ENCODE measurements at regions not wholly inside any gene's neighbourhood (a gene's known extent, or its start where the extent isn't known, plus 50 kb on each side); places are given as distances from the start of the nearest gene placed in this dataset.

GRCh38 chr13:33510350-33510970 is 224.9 kb upstream of the STARD13 start:
- Histone ChIP-seq H3K9me3 (ENCODE audit: control insufficient read depth, insufficient read depth, low read length) (peaks cover 2% of the 10 kb centered on the region; the same call in 1 of the 2 replicates), H3K79me1 (ENCODE audit: low read depth in 1 of 2, low read length in 2 of 2) (no peaks in the 10 kb centered on the region), H3K9ac (ENCODE audit: low read depth, low read length) (no peak overlapping the region), H3K27me3 (ENCODE audit: control insufficient read depth, insufficient read depth, low read length) (no peaks in the 10 kb centered on the region), H3K18ac (ENCODE audit: low read depth, low read length) (no peak overlapping the region), H2BK15ac (ENCODE audit: low read depth, low read length) (no peak overlapping the region), H3K23ac (ENCODE audit: low read depth, low read length) (no peak overlapping the region), H3K4me3 (ENCODE audit: insufficient read depth, low read depth, low read length) (no peak overlapping the region), H2BK120ac (ENCODE audit: low read depth, low read length) (no peak overlapping the region; the same call in 1 of the 2 replicates), H2BK20ac (ENCODE audit: low read depth, low read length) (no peak overlapping the region), H3K36me3 (ENCODE audit: control insufficient read depth, insufficient read depth, low read length) (no peaks in the 10 kb centered on the region), H4K5ac (ENCODE audit: low read depth, low read length) (no peak overlapping the region), H3K56ac (ENCODE audit: extremely low read depth, insufficient read depth, low read length) (no peak overlapping the region), H3K27ac (ENCODE audit: insufficient read depth, low read length) (no peak overlapping the region), H3K4ac (ENCODE audit: low read depth, low read length) (no peak overlapping the region), H3K9me1 (ENCODE audit: insufficient read depth, low read length) (no peaks in the 10 kb centered on the region), H4K91ac (ENCODE audit: insufficient read depth, low read depth, low read length) (no peak overlapping the region), H2AK5ac (ENCODE audit: low read depth, low read length) (no peak overlapping the region), H4K20me1 (ENCODE audit: insufficient read depth, low read length) (no peaks in the 10 kb centered on the region), H2BK5ac (ENCODE audit: low read depth, low read length, poor library complexity, severe bottlenecking) (no peak overlapping the region), H4K8ac (ENCODE audit: low read depth in 2 of 2, low read length in 2 of 2) (no peak overlapping the region), H2AFZ (replicated peaks; ENCODE audit: low read length, poor library complexity) (no peak overlapping the region), H3K4me1 (ENCODE audit: control insufficient read depth, insufficient read depth, low read length) (peaks cover 7% of the 10 kb centered on the region), H3K4me2 (ENCODE audit: low read depth, low read length) (no peak overlapping the region), H3K14ac (replicated peaks; ENCODE audit: low read depth, low read length) (no peak overlapping the region), H2AK9ac (replicated peaks; ENCODE audit: low read depth, low read length, poor library complexity) (no peak overlapping the region)
- intact Hi-C loops (cut with micrococcal nuclease) (no loop called here), in situ Hi-C loops (cut with MboI; ENCODE audit: low sequenced_read_pairs) (no loop called here), dilution Hi-C loops (cut with HindIII; ENCODE audit: low sequenced_read_pairs, unreplicated experiment) (no loop called here)
- no TSS peak for BruUV-seq (replicated peaks)
- ATAC-seq (ENCODE audit: low read depth) = no peak
- CTCF ChIA-PET = no interaction called here
- DNase-seq = no peak
- no peak for TF ChIP-seq CHD1 (IDR thresholded peaks at IDR 0.05; ENCODE audit: low read depth, low read length)
- no peak for TF ChIP-seq FOS (IDR thresholded peaks at IDR 0.05; ENCODE audit: low read depth, low read length)
- TF ChIP-seq, protein P1, sequence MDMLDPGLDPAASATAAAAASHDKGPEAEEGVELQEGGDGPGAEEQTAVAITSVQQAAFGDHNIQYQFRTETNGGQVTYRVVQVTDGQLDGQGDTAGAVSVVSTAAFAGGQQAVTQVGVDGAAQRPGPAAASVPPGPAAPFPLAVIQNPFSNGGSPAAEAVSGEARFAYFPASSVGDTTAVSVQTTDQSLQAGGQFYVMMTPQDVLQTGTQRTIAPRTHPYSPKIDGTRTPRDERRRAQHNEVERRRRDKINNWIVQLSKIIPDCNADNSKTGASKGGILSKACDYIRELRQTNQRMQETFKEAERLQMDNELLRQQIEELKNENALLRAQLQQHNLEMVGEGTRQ (IDR thresholded peaks at IDR 0.05; ENCODE audit: low read depth, low read length) = no peak
- no peak for TF ChIP-seq CEBPB (IDR thresholded peaks at IDR 0.05; ENCODE audit: low read depth, low read length)
- TF ChIP-seq NFE2L2 (IDR thresholded peaks at IDR 0.05; ENCODE audit: low read depth, low read length) = no peak
- TF ChIP-seq RFX5 (IDR thresholded peaks at IDR 0.05; ENCODE audit: low read depth, low read length) = no peak
- TF ChIP-seq MAZ (IDR thresholded peaks at IDR 0.05; ENCODE audit: borderline replicate concordance, low read depth, low read length) = no peak
- TF ChIP-seq BHLHE40 (IDR thresholded peaks at IDR 0.05; ENCODE audit: low read depth, low read length) = no peak
- POLR2A ChIA-PET (ENCODE audit: unreplicated experiment) = interaction anchor here (0.7 kb wide), 1 partner anchor 33 kb away, joined by 3 read pairs; no protein-coding TSS in a partner anchor

Measured in IMR-90 (cell line).